A673 (cell line): ENCODE measurements at regions not wholly inside any gene's neighbourhood (a gene's known extent, or its start where the extent isn't known, plus 50 kb on each side); places are given as distances from the start of the nearest gene placed in this dataset.

ENCODE experiments used
- BruUV-seq: library from RNA; stranded (reverse); fragments of 400-500 nt; replicated peaks from 2 replicates; lab custom pipeline; 2021; lab: Mats Ljungman, UMichigan
- CTCF ChIA-PET: fragments of 300-600 bp; sonication (Branson Sonifier 250); formaldehyde crosslinking; loops from one replicate; lab custom pipeline; 2022; ENCODE audit warnings: antibody characterized with exemption; lab: Charles Lee
- POLR2A ChIA-PET: fragments of 300-600 bp; sonication (Branson Sonifier 250); formaldehyde crosslinking; loops from one replicate; lab custom pipeline; 2022; ENCODE audit warnings: antibody characterized with exemption; ENCODE audit not compliant: low non-redundant PET; lab: Charles Lee
- DNase-seq: peaks from one replicate; pipeline ENCODE4 v3.0.0-alpha.2; 2015; ENCODE audit warnings: low spot score
- H3K27ac ChIP-seq: fragments of 200-600 bp; sonication (generic); 2 replicates; pipeline ENCODE4 v1.5.1; 2016; ENCODE audit warnings: mixed run types, low read depth, mild to moderate bottlenecking, mixed read lengths, antibody characterized with exemption, low read length; ENCODE audit not compliant: poor library complexity, severe bottlenecking
- H3K27me3 ChIP-seq: fragments of 200-600 bp; sonication (generic); replicated peaks from 2 replicates; pipeline ENCODE4 v1.6.1; 2017; ENCODE audit warnings: mixed run types, low read depth, mild to moderate bottlenecking, mixed read lengths, antibody characterized with exemption, low read length; ENCODE audit not compliant: insufficient read depth, poor library complexity
- H3K36me3 ChIP-seq: fragments of 200-600 bp; sonication (generic); 2 replicates; pipeline ENCODE4 v1.6.1; 2016; ENCODE audit warnings: mixed run types, mild to moderate bottlenecking, mixed read lengths, antibody characterized with exemption, low read length; ENCODE audit not compliant: insufficient read depth, poor library complexity, severe bottlenecking
- H3K4me1 ChIP-seq: fragments of 200-600 bp; sonication (generic); 2 replicates; pipeline ENCODE4 v1.6.1; 2017; ENCODE audit warnings: mixed run types, mild to moderate bottlenecking, mixed read lengths, antibody characterized with exemption, low read length; ENCODE audit not compliant: insufficient read depth, poor library complexity, severe bottlenecking
- H3K4me3 ChIP-seq: fragments of 200-600 bp; sonication (generic); 2 replicates; pipeline ENCODE4 v1.5.1; 2016; ENCODE audit warnings: low read depth, mixed run types, mild to moderate bottlenecking, mixed read lengths, low read length; ENCODE audit not compliant: poor library complexity, severe bottlenecking
- H3K9me3 ChIP-seq: fragments of 200-600 bp; sonication (generic); 2 replicates; pipeline ENCODE4 v1.6.1; 2016; ENCODE audit warnings: mixed run types, low read depth, mild to moderate bottlenecking, mixed read lengths, antibody characterized with exemption, low read length; ENCODE audit not compliant: poor library complexity, severe bottlenecking
- EZH2 ChIP-seq: fragments of 200-600 bp; sonication (generic); IDR thresholded peaks from 2 replicates; pipeline ENCODE4 v1.6.1; 2017; ENCODE audit warnings: borderline replicate concordance, low read depth, mild to moderate bottlenecking, mixed read lengths, antibody characterized with exemption, low read length; ENCODE audit not compliant: poor library complexity, severe bottlenecking
- intact Hi-C: fragments of 100-400 bp; cut with micrococcal nuclease; formaldehyde crosslinking; loops from one replicate; pipeline ENCODE4 v1.10.0; 2022; ENCODE audit not compliant: unreplicated experiment
- TF ChIP-seq, protein P1 (sequence below): fragments of 300-800, 200-600 bp; sonication (generic); conservative IDR thresholded peaks from 2 replicates; pipeline ENCODE4 v1.5.1; 2017; ENCODE audit warnings: low read depth, mild to moderate bottlenecking, antibody characterized with exemption, low read length, moderate library complexity, mixed read lengths

DNA sequence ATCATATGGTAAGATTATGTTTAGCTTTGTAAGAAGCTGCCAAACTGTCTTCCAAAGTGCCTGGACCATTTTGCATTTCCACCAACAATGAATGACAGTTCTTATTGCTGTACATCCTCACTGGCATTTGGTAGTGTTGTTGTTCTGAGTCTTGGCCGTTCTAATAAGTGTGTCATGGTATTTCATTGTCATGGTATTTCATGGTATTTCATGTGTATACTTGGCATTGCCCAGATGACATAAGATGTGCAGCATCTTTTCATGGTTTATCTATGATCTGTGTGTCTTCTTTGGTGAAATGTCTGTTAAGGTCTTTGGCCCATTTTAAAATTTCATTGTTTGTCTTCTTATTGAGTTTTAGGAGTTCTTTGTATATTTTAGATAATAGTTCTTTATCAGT is 224.4 kb downstream of the BCAS1 start:
- ChIA-PET POLR2A (no interaction called here), CTCF (no interaction called here)
- intact Hi-C loops = no loop called here
- no peak for DNase-seq
- Histone ChIP-seq H3K27me3 (no peaks in the 10 kb centered on the region), H3K36me3 (no peaks in the 10 kb centered on the region), H3K9me3 (no peaks in the 10 kb centered on the region), H3K4me1 (no peaks in the 10 kb centered on the region), H3K27ac (no peak overlapping the region), H3K4me3 (no peak overlapping the region)
- TF ChIP-seq, protein P1, sequence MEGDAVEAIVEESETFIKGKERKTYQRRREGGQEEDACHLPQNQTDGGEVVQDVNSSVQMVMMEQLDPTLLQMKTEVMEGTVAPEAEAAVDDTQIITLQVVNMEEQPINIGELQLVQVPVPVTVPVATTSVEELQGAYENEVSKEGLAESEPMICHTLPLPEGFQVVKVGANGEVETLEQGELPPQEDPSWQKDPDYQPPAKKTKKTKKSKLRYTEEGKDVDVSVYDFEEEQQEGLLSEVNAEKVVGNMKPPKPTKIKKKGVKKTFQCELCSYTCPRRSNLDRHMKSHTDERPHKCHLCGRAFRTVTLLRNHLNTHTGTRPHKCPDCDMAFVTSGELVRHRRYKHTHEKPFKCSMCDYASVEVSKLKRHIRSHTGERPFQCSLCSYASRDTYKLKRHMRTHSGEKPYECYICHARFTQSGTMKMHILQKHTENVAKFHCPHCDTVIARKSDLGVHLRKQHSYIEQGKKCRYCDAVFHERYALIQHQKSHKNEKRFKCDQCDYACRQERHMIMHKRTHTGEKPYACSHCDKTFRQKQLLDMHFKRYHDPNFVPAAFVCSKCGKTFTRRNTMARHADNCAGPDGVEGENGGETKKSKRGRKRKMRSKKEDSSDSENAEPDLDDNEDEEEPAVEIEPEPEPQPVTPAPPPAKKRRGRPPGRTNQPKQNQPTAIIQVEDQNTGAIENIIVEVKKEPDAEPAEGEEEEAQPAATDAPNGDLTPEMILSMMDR = no peak
- TF ChIP-seq EZH2 = no peak
- no TSS peak for BruUV-seq

DNA sequence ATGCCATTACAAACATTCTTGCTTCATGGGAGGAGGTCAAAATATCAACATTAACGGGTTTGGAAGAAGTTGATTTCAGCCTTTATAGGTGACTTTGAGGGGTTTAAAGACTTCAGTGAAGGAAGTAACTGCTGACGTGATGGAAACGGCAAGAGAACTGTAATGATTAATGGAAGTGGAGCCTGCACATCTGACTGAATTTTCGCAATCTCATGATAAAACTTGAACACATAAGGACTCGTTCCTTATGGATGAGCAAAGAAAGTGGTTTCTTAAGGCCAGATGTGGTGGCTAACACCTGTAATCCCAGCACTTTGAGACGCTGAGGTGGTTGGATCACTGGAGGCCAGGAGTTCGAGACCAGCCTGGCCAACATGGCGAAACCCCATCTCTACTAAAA is 226.1 kb downstream of the BCAS1 start:
- no peak for DNase-seq

DNA sequence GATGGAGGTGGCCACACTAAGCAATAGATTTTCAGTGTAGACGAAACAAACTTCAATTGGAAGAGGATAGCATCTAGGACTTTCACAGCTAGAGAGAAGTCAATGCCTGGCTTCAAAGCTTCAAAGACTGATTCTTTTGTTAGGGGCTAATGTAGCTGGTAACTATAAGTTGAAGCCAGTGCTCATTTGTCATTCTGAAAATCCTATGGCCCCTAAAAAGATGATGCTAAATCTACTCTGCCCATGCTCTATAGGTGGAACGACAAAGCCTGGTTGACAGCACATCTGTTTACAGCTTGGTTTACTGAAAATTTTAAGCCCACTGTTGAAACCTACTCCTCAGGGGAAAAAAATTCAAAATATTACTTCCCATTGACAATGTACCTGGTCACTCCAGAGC is 226.7 kb downstream of the BCAS1 start:
- Histone ChIP-seq H3K27ac (no peak overlapping the region), H3K4me1 (no peaks in the 10 kb centered on the region), H3K27me3 (no peaks in the 10 kb centered on the region), H3K9me3 (no peaks in the 10 kb centered on the region), H3K36me3 (no peaks in the 10 kb centered on the region), H3K4me3 (no peak overlapping the region)
- intact Hi-C loops = no loop called here
- no peak for TF ChIP-seq EZH2
- TF ChIP-seq, protein P1 = no peak
- DNase-seq = no peak
- CTCF ChIA-PET = no interaction called here
- no TSS peak for BruUV-seq
- POLR2A ChIA-PET = no interaction called here

More for the DNA sequence above, 226.1 kb downstream of the BCAS1 start:
- ChIA-PET CTCF (no interaction called here), POLR2A (no interaction called here)
- no peak overlapping the region for H3K27ac ChIP-seq
- no peak overlapping the region for H3K4me3 ChIP-seq
- H3K9me3 ChIP-seq = no peaks in the 10 kb centered on the region
- TF ChIP-seq, protein P1 = no peak
- TF ChIP-seq EZH2 = no peak
- no peaks in the 10 kb centered on the region for H3K36me3 ChIP-seq
- BruUV-seq = no TSS peak
- intact Hi-C loops = no loop called here
- H3K4me1 ChIP-seq = no peaks in the 10 kb centered on the region
- H3K27me3 ChIP-seq = no peaks in the 10 kb centered on the region
